GM23338 (cell line): ENCODE measurements at regions not wholly inside any gene's neighbourhood (a gene's known extent, or its start where the extent isn't known, plus 50 kb on each side); places are given as distances from the start of the nearest gene placed in this dataset.
"Not testable (repeated sequence)": the region's sequence is repeated elsewhere in the genome, so short reads cannot be mapped to it uniquely, and the experiment has no call there.

Source experiments
- ATAC-seq: fragments of 200-7000 bp; cut with Tn5 transposase; 3 replicates; pipeline ENCODE4 v1.9.1; 2020
- DNase-seq: peaks from one replicate; pipeline ENCODE4 v3.0.0-alpha.2; 2015; ENCODE audit warnings: low spot score
- H2AFZ ChIP-seq: fragments of 200-600 bp; sonication (generic); 2 replicates; pipeline ENCODE4 v1.8.0; 2016; ENCODE audit warnings: antibody characterized with exemption, mild to moderate bottlenecking, moderate library complexity
- H3F3A ChIP-seq: fragments of 200-600 bp; sonication (generic); replicated peaks from 2 replicates; pipeline ENCODE4 v1.8.0; 2017; ENCODE audit warnings: antibody characterized with exemption, mixed run types, low read depth
- H3K27ac ChIP-seq: fragments of 200-600 bp; sonication (generic); 2 replicates; pipeline ENCODE4 v1.6.1; 2016; ENCODE audit warnings: low read depth
- H3K27me3 ChIP-seq: fragments of 200-600 bp; sonication (generic); 2 replicates; pipeline ENCODE4 v1.8.0; 2016; ENCODE audit warnings: mild to moderate bottlenecking, mixed run types, moderate library complexity; ENCODE audit not compliant: insufficient read depth
- H3K36me3 ChIP-seq: fragments of 200-600 bp; sonication (generic); 2 replicates; pipeline ENCODE4 v1.8.0; 2016; ENCODE audit warnings: mild to moderate bottlenecking; ENCODE audit not compliant: insufficient read depth
- H3K4me1 ChIP-seq: fragments of 200-600 bp; sonication (generic); 2 replicates; pipeline ENCODE4 v1.8.0; 2016; ENCODE audit warnings: mild to moderate bottlenecking, moderate library complexity; ENCODE audit not compliant: insufficient read depth
- H3K4me2 ChIP-seq: fragments of 200-600 bp; sonication (generic); 2 replicates; pipeline ENCODE4 v1.7.1; 2017; ENCODE audit warnings: mixed run types
- H3K4me3 ChIP-seq: fragments of 200-600 bp; sonication (generic); 2 replicates; pipeline ENCODE4 v1.6.1; 2016; ENCODE audit warnings: mixed run types
- H3K79me2 ChIP-seq: fragments of 200-600 bp; sonication (generic); replicated peaks from 2 replicates; pipeline ENCODE4 v1.8.0; 2017; ENCODE audit warnings: mild to moderate bottlenecking; ENCODE audit not compliant: insufficient read depth
- H3K9me2 ChIP-seq: fragments of 200-600 bp; sonication (generic); 2 replicates; pipeline ENCODE4 v1.8.0; 2017; ENCODE audit not compliant: insufficient read depth
- H4K20me1 ChIP-seq: fragments of 200-600 bp; sonication (generic); replicated peaks from 2 replicates; pipeline ENCODE4 v1.8.0; 2017; ENCODE audit warnings: mild to moderate bottlenecking; ENCODE audit not compliant: insufficient read depth
- H3K27ac Mint-ChIP-seq: 2 replicates; pipeline ENCODE4 v1.8.0; 2020; ENCODE audit warnings: inconsistent platforms, mild to moderate bottlenecking, moderate library complexity, mixed read lengths
- H3K27me3 Mint-ChIP-seq: 3 replicates; pipeline ENCODE4 v1.8.0; 2022; ENCODE audit warnings: low read depth, mild to moderate bottlenecking, moderate library complexity, mixed read lengths, inconsistent platforms; ENCODE audit not compliant: insufficient read depth, poor library complexity
- H3K36me3 Mint-ChIP-seq: 3 replicates; pipeline ENCODE4 v1.8.0; 2021; ENCODE audit warnings: low read depth, mild to moderate bottlenecking, inconsistent platforms, moderate library complexity, mixed read lengths
- H3K4me1 Mint-ChIP-seq: 3 replicates; pipeline ENCODE4 v1.8.0; 2020; ENCODE audit warnings: mild to moderate bottlenecking, inconsistent platforms, mixed read lengths
- H3K4me3 Mint-ChIP-seq: 3 replicates; pipeline ENCODE4 v1.8.0; 2021; ENCODE audit warnings: moderate library complexity, mild to moderate bottlenecking, inconsistent platforms, mixed read lengths
- H3K9me3 Mint-ChIP-seq: 3 replicates; pipeline ENCODE4 v1.8.0; 2020; ENCODE audit warnings: moderate library complexity, mild to moderate bottlenecking, inconsistent platforms, mixed read lengths
- CTCF ChIP-seq, 2 experiments: fragments of 200-600 bp in 1 of 2; sonication (generic) in 1 of 2; conservative IDR thresholded peaks; 2 replicates each; pipeline versions ENCODE4 v1.5.1 to v1.6.1; 2016 to 2017; ENCODE audit warnings: antibody characterized with exemption in 2 of 2, low read depth in 2 of 2, mild to moderate bottlenecking in 2 of 2, moderate library complexity in 1 of 2
- EZH2phosphoT487 ChIP-seq: fragments of 200-600 bp; sonication (generic); IDR thresholded peaks from one replicate; pipeline ENCODE4 v1.8.1; 2018; ENCODE audit warnings: antibody characterized with exemption; ENCODE audit not compliant: unreplicated experiment
- POLR2AphosphoS5 ChIP-seq: IDR thresholded peaks from 2 replicates; pipeline ENCODE4 v1.6.1; 2016; ENCODE audit warnings: antibody characterized with exemption, low read depth
- STAT1 ChIP-seq: IDR thresholded peaks from one replicate; pipeline ENCODE4 v1.6.1; 2016; ENCODE audit warnings: antibody characterized with exemption; ENCODE audit not compliant: unreplicated experiment
- ZNF114 ChIP-seq: fragments of 250-450 bp; sonication (Bioruptor Pico); IDR thresholded peaks from 2 replicates; pipeline ENCODE4 v1.5.0; 2020; ENCODE audit warnings: mild to moderate bottlenecking, moderate library complexity
- ZNF331 ChIP-seq: fragments of 250-450 bp; sonication (Bioruptor Pico); IDR thresholded peaks from 2 replicates; pipeline ENCODE4 v1.5.0; 2020; ENCODE audit warnings: low read depth, mild to moderate bottlenecking, moderate library complexity
- ZNF462 ChIP-seq: fragments of 250-450 bp; sonication (Bioruptor Pico); IDR thresholded peaks from 2 replicates; pipeline ENCODE4 v1.5.0; 2020; ENCODE audit warnings: mild to moderate bottlenecking, moderate library complexity

GRCh38 chr5:122615832-122616231, 159.0 kb upstream of the SNX2 start (continued):
- TF ChIP-seq ZNF462 (CRISPR knock-in tag): no peak
- no peak for TF ChIP-seq EZH2phosphoT487
- no peak for TF ChIP-seq POLR2AphosphoS5
- no peak for TF ChIP-seq ZNF114
- no peak for TF ChIP-seq CTCF (conservative IDR thresholded peaks at IDR 0.05; ENCODE audit: low read depth in 2 of 2)
- no peak for TF ChIP-seq ZNF331 (CRISPR knock-in tag)
- TF ChIP-seq STAT1: no peak

GRCh38 chr5:122618046-122618445, 156.8 kb upstream of the SNX2 start:
- not testable (repeated sequence) for H3K9me3 Mint-ChIP-seq, H3K4me2 ChIP-seq, H3K79me2 ChIP-seq, H3K4me3 ChIP-seq, DNase-seq, H3K36me3 ChIP-seq, H3K27me3 ChIP-seq, H3K27me3 Mint-ChIP-seq, H3K4me1 ChIP-seq, H3K4me3 Mint-ChIP-seq, H3K27ac ChIP-seq, H3K9me2 ChIP-seq, H3F3A ChIP-seq, H2AFZ ChIP-seq, ATAC-seq, H3K27ac Mint-ChIP-seq, H3K36me3 Mint-ChIP-seq, H4K20me1 ChIP-seq
- peaks cover 11% of the 10 kb centered on the region for H3K4me1 Mint-ChIP-seq

GRCh38 chr5:122620768-122621167, 154.1 kb upstream of the SNX2 start:
- H4K20me1 ChIP-seq, H3K27me3 Mint-ChIP-seq, H3K9me3 Mint-ChIP-seq, H3K27ac Mint-ChIP-seq, H3K36me3 Mint-ChIP-seq, H3K27ac ChIP-seq, H3K4me3 ChIP-seq, H2AFZ ChIP-seq, DNase-seq, H3K4me2 ChIP-seq, ATAC-seq, H3K36me3 ChIP-seq, H3K4me1 ChIP-seq, H3K9me2 ChIP-seq, H3K4me1 Mint-ChIP-seq, H3F3A ChIP-seq, H3K4me3 Mint-ChIP-seq, H3K79me2 ChIP-seq, H3K27me3 ChIP-seq: not testable (repeated sequence)

- not testable (repeated sequence) for H3K36me3 Mint-ChIP-seq, H3K79me2 ChIP-seq, H3K9me3 Mint-ChIP-seq, H3K36me3 ChIP-seq, H3K9me2 ChIP-seq, H3K27me3 ChIP-seq, H2AFZ ChIP-seq, H3K27ac ChIP-seq, H3K4me2 ChIP-seq, H3K4me1 ChIP-seq, H3F3A ChIP-seq, H3K4me3 Mint-ChIP-seq, H4K20me1 ChIP-seq, H3K27me3 Mint-ChIP-seq, ATAC-seq, H3K4me1 Mint-ChIP-seq, DNase-seq, H3K4me3 ChIP-seq, H3K27ac Mint-ChIP-seq
These were observed 146.2 kb upstream of the SNX2 start for GRCh38 chr5:122628714-122629113.
